ENCODE measurements at regions not wholly inside any gene's neighbourhood (a gene's known extent, or its start where the extent isn't known, plus 50 kb on each side); places are given as distances from the start of the nearest gene placed in this dataset.
"Not testable (repeated sequence)": the region's sequence is repeated elsewhere in the genome, so short reads cannot be mapped to it uniquely, and the experiment has no call there.

GRCh38 chr7:96561892-96562291 is 147.8 kb downstream of the SEM1 start:
- 86% methylated on average over 1 of the region's 1 CpG for WGBS (ENCODE audit: low lambda C conversion rate, missing lambda C conversion rate)

GRCh38 chr7:96558530-96558929 is 151.1 kb downstream of the SEM1 start:
- peaks cover 2% of the 10 kb centered on the region for H3K4me1 ChIP-seq (ENCODE audit: insufficient read depth)
- DNase-seq (ENCODE audit: low spot score) = no peak
- no peaks in the 10 kb centered on the region for H3K36me3 ChIP-seq (replicated peaks; ENCODE audit: insufficient read depth, low read depth)
- H3K9me3 ChIP-seq (ENCODE audit: low read depth) = no peaks in the 10 kb centered on the region
- no peaks in the 10 kb centered on the region for H4K20me1 ChIP-seq (ENCODE audit: insufficient read depth, poor library complexity, severe bottlenecking)
- H2AFZ ChIP-seq = no peak overlapping the region
- no peaks in the 10 kb centered on the region for H3K79me2 ChIP-seq
- H3K27ac ChIP-seq = no peak overlapping the region
- H3K4me2 ChIP-seq = no peak overlapping the region
- WGBS (ENCODE audit: low lambda C conversion rate, missing lambda C conversion rate) = 69% methylated on average over 2 of the region's 2 CpGs
- H3K27me3 ChIP-seq = no peaks in the 10 kb centered on the region
- H3K9me2 ChIP-seq (replicated peaks; ENCODE audit: insufficient read depth) = no peaks in the 10 kb centered on the region
- TF ChIP-seq EZH2 (IDR thresholded peaks at IDR 0.05; ENCODE audit: borderline replicate concordance) (no peak), EZH2phosphoT487 (IDR thresholded peaks at IDR 0.05; ENCODE audit: low read depth, severe bottlenecking, unreplicated experiment) (no peak)
- TF ChIP-seq, protein P1, sequence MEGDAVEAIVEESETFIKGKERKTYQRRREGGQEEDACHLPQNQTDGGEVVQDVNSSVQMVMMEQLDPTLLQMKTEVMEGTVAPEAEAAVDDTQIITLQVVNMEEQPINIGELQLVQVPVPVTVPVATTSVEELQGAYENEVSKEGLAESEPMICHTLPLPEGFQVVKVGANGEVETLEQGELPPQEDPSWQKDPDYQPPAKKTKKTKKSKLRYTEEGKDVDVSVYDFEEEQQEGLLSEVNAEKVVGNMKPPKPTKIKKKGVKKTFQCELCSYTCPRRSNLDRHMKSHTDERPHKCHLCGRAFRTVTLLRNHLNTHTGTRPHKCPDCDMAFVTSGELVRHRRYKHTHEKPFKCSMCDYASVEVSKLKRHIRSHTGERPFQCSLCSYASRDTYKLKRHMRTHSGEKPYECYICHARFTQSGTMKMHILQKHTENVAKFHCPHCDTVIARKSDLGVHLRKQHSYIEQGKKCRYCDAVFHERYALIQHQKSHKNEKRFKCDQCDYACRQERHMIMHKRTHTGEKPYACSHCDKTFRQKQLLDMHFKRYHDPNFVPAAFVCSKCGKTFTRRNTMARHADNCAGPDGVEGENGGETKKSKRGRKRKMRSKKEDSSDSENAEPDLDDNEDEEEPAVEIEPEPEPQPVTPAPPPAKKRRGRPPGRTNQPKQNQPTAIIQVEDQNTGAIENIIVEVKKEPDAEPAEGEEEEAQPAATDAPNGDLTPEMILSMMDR (IDR thresholded peaks at IDR 0.05; ENCODE audit: poor library complexity) = no peak
- H3K4me3 ChIP-seq = no peak overlapping the region

More at GRCh38 chr7:96561892-96562291, 147.8 kb downstream of the SEM1 start:
- DNase-seq (ENCODE audit: low spot score) = no peak
- H2AFZ ChIP-seq = no peak overlapping the region
- no peak overlapping the region for H3K4me3 ChIP-seq
- no peaks in the 10 kb centered on the region for H3K9me3 ChIP-seq (ENCODE audit: low read depth)
- TF ChIP-seq EZH2 (IDR thresholded peaks at IDR 0.05; ENCODE audit: borderline replicate concordance) (no peak), EZH2phosphoT487 (IDR thresholded peaks at IDR 0.05; ENCODE audit: low read depth, severe bottlenecking, unreplicated experiment) (no peak)
- TF ChIP-seq, protein P1 (IDR thresholded peaks at IDR 0.05; ENCODE audit: poor library complexity) = no peak
- H3K9me2 ChIP-seq (replicated peaks; ENCODE audit: insufficient read depth) = no peaks in the 10 kb centered on the region
- H3K27me3 ChIP-seq = no peaks in the 10 kb centered on the region
- no peaks in the 10 kb centered on the region for H3K79me2 ChIP-seq
- peaks cover 2% of the 10 kb centered on the region for H3K4me1 ChIP-seq (ENCODE audit: insufficient read depth)
- H3K36me3 ChIP-seq (replicated peaks; ENCODE audit: insufficient read depth, low read depth) = no peaks in the 10 kb centered on the region
- H3K4me2 ChIP-seq = no peak overlapping the region
- no peaks in the 10 kb centered on the region for H4K20me1 ChIP-seq (ENCODE audit: insufficient read depth, poor library complexity, severe bottlenecking)
- H3K27ac ChIP-seq = no peak overlapping the region

DNA sequence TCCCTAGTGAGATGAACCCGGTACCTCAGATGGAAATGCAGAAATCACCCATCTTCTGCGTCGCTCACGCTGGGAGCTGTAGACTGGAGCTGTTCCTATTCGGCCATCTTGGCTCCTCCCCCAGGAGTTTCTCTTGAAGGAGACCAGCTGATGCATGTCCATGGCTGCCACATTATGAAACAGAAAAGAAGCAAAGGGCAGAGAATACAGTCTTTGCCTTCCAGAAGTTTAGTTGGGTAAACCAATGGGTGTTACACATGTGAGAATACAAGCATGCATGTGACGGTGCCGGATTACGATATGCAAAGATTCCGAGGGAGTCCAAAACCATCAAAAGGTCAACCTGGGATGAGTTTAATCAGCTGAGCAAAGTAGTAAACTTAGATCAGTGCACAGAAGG is 151.6 kb downstream of the SEM1 start:
- H2AFZ ChIP-seq = no peak overlapping the region
- H3K4me2 ChIP-seq = no peak overlapping the region

DNA sequence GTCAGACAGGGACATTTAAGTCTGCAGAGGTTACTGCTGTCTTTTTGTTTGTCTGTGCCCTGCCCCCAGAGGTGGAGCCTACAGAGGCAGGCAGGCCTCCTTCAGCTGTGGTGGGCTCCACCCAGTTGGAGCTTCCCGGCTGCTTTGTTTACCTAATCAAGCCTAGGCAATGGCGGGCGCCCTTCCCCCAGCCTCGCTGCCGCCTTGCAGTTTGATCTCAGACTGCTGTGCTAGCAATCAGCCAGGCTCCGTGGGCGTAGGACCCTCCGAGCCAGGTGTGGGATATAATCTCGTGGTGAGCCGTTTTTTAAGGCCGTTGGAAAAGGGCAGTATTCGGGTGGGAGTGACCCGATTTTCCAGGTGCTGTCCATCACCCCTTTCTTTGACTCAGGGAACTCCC is 152.0 kb downstream of the SEM1 start:
- H3K36me3 ChIP-seq (replicated peaks; ENCODE audit: insufficient read depth, low read depth); H3K9me3 ChIP-seq (ENCODE audit: low read depth); H3K27me3 ChIP-seq; H3K4me1 ChIP-seq (ENCODE audit: insufficient read depth); H4K20me1 ChIP-seq (ENCODE audit: insufficient read depth, poor library complexity, severe bottlenecking); H3K4me3 ChIP-seq; H3K4me2 ChIP-seq; H3K27ac ChIP-seq; H3K9me2 ChIP-seq (replicated peaks; ENCODE audit: insufficient read depth); H2AFZ ChIP-seq; H3K79me2 ChIP-seq; DNase-seq (ENCODE audit: low spot score): not testable (repeated sequence)
- WGBS (ENCODE audit: low lambda C conversion rate, missing lambda C conversion rate) = 76% methylated on average over 11 of the region's 13 CpGs

More for the DNA sequence above, 151.6 kb downstream of the SEM1 start:
- Histone ChIP-seq H3K4me3 (no peak overlapping the region), H3K79me2 (no peaks in the 10 kb centered on the region), H3K27ac (no peak overlapping the region), H3K9me3 (ENCODE audit: low read depth) (no peaks in the 10 kb centered on the region), H3K36me3 (replicated peaks; ENCODE audit: insufficient read depth, low read depth) (no peaks in the 10 kb centered on the region), H3K27me3 (no peaks in the 10 kb centered on the region), H4K20me1 (ENCODE audit: insufficient read depth, poor library complexity, severe bottlenecking) (no peaks in the 10 kb centered on the region), H3K4me1 (ENCODE audit: insufficient read depth) (peaks cover 2% of the 10 kb centered on the region), H3K9me2 (replicated peaks; ENCODE audit: insufficient read depth) (no peaks in the 10 kb centered on the region)
- TF ChIP-seq EZH2phosphoT487 (IDR thresholded peaks at IDR 0.05; ENCODE audit: low read depth, severe bottlenecking, unreplicated experiment) = no peak
- TF ChIP-seq, protein P1 (IDR thresholded peaks at IDR 0.05; ENCODE audit: poor library complexity) = no peak
- no peak for DNase-seq (ENCODE audit: low spot score)
- 95% methylated on average over 7 of the region's 9 CpGs for WGBS (ENCODE audit: low lambda C conversion rate, missing lambda C conversion rate)
